Fibroblast of skin of right quadriceps (primary cell): ENCODE measurements at regions not wholly inside any gene's neighbourhood (a gene's known extent, or its start where the extent isn't known, plus 50 kb on each side); places are given as distances from the start of the nearest gene placed in this dataset.

Experiments
- DNase-seq: peaks from one replicate; pipeline ENCODE4 v3.0.0-alpha.2; 2013

GRCh38 chr14:22411398-22412055, 177.5 kb downstream of the DAD1 start:
- no peak for DNase-seq

- DNase-seq: no peak
Observed at GRCh38 chr14:22410497-22410896, 178.5 kb downstream of the DAD1 start.

- DNase-seq: no peak
Observed at GRCh38 chr14:22409006-22409405, 180.0 kb downstream of the DAD1 start.

- no peak for DNase-seq
Observed at GRCh38 chr14:22408547-22408946, 180.5 kb downstream of the DAD1 start.

- no peak for DNase-seq
Observed at GRCh38 chr14:22407033-22407432, 182.0 kb downstream of the DAD1 start.

GRCh38 chr14:22405201-22405600, 183.8 kb downstream of the DAD1 start:
- no peak for DNase-seq

GRCh38 chr14:22403296-22403695, 185.7 kb downstream of the DAD1 start:
- peak; percentile 31 for DNase-seq

GRCh38 chr14:22400655-22401259, 188.3 kb downstream of the DAD1 start:
- no peak for DNase-seq

GRCh38 chr14:22399776-22400175, 189.2 kb downstream of the DAD1 start:
- no peak for DNase-seq

GRCh38 chr14:22397221-22397737, 191.7 kb downstream of the DAD1 start:
- DNase-seq: no peak

- no peak for DNase-seq
Observed at GRCh38 chr14:22395803-22396202, 193.2 kb downstream of the DAD1 start.

- no peak for DNase-seq
Observed at GRCh38 chr14:22394616-22395015, 194.4 kb downstream of the DAD1 start.

- no peak for DNase-seq
Observed at GRCh38 chr14:22393796-22394195, 195.2 kb downstream of the DAD1 start.

GRCh38 chr14:22391908-22392565, 197.0 kb downstream of the DAD1 start:
- peak; percentile 72 for DNase-seq

GRCh38 chr14:22390824-22391461, 198.1 kb downstream of the DAD1 start:
- DNase-seq: no peak

GRCh38 chr14:22390195-22390594, 198.8 kb downstream of the DAD1 start:
- no peak for DNase-seq

- peak; percentile 78 for DNase-seq
Observed at GRCh38 chr14:22388669-22389595, 200.1 kb downstream of the DAD1 start.

GRCh38 chr14:22387776-22388241, 201.2 kb downstream of the DAD1 start:
- peak; percentile 32 for DNase-seq

GRCh38 chr14:22386924-22387775, 201.9 kb downstream of the DAD1 start:
- peak; percentile 76 for DNase-seq

GRCh38 chr14:22384974-22385526, 204.0 kb downstream of the DAD1 start:
- no peak for DNase-seq

GRCh38 chr14:22384167-22384549, 204.9 kb downstream of the DAD1 start:
- DNase-seq: no peak
